Stomach (tissue), 4 donors: ENCODE measurements at regions not wholly inside any gene's neighbourhood (a gene's known extent, or its start where the extent isn't known, plus 50 kb on each side); places are given as distances from the start of the nearest gene placed in this dataset.

Experiments
- EP300 ChIP-seq: sonication (generic); formaldehyde crosslinking; IDR thresholded peaks from one replicate; pipeline ENCODE4 v1.6.1; 2017; ENCODE audit warnings: antibody characterized with exemption
- POLR2A ChIP-seq, 4 donors: fragments of 450-650 bp; IDR thresholded peaks; one replicate each; pipeline ENCODE4 v1.6.1; 2016; ENCODE audit warnings: antibody characterized with exemption in 4 of 4, control low read depth in 2 of 4, mild to moderate bottlenecking in 1 of 4, moderate library complexity in 1 of 4
- TF ChIP-seq, protein P1 (sequence below), 7 experiments: fragments of 450-650 bp in 4 of 7; fragments of 200-600 bp in 3 of 7; sonication (generic) in 3 of 7; IDR thresholded peaks; one replicate each; pipeline ENCODE4 v1.5.1; 2016 to 2019; ENCODE audit warnings: antibody characterized with exemption in 7 of 7, control low read depth in 2 of 7, mild to moderate bottlenecking in 1 of 7

DNA sequence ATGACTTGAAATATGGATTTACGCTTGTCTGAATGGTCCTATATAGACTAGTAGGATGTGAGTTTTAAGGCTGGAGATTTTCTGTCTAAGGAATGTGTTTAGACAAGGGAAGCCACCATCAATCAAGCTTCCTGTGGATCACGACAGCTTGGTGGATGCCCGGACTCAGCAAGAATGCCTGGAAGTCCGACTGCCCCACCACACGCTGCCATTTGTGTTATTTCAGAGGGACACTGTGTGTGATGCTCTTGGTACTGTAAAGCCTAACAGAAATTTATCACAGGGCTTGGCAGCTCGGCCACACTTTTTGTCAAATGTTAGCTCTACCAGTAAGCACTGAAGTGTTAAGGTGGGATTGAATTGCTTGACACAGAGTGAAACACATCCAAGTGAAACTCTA lies 127.1 kb upstream of the CDH7 start:
- TF ChIP-seq, protein P1, sequence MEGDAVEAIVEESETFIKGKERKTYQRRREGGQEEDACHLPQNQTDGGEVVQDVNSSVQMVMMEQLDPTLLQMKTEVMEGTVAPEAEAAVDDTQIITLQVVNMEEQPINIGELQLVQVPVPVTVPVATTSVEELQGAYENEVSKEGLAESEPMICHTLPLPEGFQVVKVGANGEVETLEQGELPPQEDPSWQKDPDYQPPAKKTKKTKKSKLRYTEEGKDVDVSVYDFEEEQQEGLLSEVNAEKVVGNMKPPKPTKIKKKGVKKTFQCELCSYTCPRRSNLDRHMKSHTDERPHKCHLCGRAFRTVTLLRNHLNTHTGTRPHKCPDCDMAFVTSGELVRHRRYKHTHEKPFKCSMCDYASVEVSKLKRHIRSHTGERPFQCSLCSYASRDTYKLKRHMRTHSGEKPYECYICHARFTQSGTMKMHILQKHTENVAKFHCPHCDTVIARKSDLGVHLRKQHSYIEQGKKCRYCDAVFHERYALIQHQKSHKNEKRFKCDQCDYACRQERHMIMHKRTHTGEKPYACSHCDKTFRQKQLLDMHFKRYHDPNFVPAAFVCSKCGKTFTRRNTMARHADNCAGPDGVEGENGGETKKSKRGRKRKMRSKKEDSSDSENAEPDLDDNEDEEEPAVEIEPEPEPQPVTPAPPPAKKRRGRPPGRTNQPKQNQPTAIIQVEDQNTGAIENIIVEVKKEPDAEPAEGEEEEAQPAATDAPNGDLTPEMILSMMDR (IDR thresholded peaks at IDR 0.05), result no peak
- TF ChIP-seq EP300 (no peak), POLR2A (IDR thresholded peaks at IDR 0.05) (no peak)
